Effector memory CD4-positive, alpha-beta T cell (primary cell): ENCODE measurements at regions not wholly inside any gene's neighbourhood (a gene's known extent, or its start where the extent isn't known, plus 50 kb on each side); places are given as distances from the start of the nearest gene placed in this dataset.

Source experiments
- DNase-seq, 3 donors: peaks; one replicate each; pipeline ENCODE4 v3.0.0-alpha.2; 2020
- H3K27ac ChIP-seq: 2 replicates; pipeline ENCODE4 v1.7.0; 2013; ENCODE audit warnings: mild to moderate bottlenecking, low read length, moderate library complexity; ENCODE audit not compliant: insufficient read depth, poor library complexity, severe bottlenecking
- H3K27me3 ChIP-seq: replicated peaks from 2 replicates; pipeline ENCODE4 v1.7.0; 2013; ENCODE audit warnings: mild to moderate bottlenecking, low read length; ENCODE audit not compliant: insufficient read depth, control insufficient read depth, poor library complexity, severe bottlenecking
- H3K36me3 ChIP-seq: 2 replicates; pipeline ENCODE4 v1.7.0; 2013; ENCODE audit warnings: mild to moderate bottlenecking, low read length, moderate library complexity; ENCODE audit not compliant: control insufficient read depth, insufficient read depth
- H3K4me1 ChIP-seq: 2 replicates; pipeline ENCODE4 v1.7.0; 2013; ENCODE audit warnings: low read length, mild to moderate bottlenecking; ENCODE audit not compliant: control insufficient read depth, insufficient read depth, poor library complexity, severe bottlenecking
- H3K4me3 ChIP-seq: 2 replicates; pipeline ENCODE4 v1.7.0; 2013; ENCODE audit warnings: low read length, low read depth, mild to moderate bottlenecking; ENCODE audit not compliant: insufficient read depth, poor library complexity, severe bottlenecking
- H3K9me3 ChIP-seq: 2 replicates; pipeline ENCODE4 v1.7.0; 2013; ENCODE audit warnings: mild to moderate bottlenecking, low read length, moderate library complexity; ENCODE audit not compliant: control insufficient read depth

DNA sequence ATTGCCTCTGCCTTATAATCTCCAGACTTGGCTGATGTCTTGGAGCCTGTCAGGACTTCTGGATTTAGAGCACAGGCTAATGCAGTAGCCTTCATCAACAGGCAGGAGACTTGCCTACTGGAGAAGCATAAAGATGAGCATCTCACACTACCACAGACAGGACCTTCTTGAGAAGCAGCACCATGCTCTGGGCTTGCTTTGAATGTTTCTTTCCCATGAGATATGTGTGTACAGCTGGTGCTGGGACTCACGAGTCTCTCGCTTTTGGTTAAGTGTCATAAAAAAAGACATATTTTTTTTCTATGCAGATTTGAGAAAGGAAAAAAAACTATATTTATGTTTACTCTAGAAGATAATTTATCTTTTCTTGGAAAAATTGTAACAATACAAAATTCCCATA is 671.3 kb downstream of the MRPL39 start:
- Histone ChIP-seq H3K36me3 (no peaks in the 10 kb centered on the region), H3K4me1 (no peaks in the 10 kb centered on the region), H3K4me3 (no peak overlapping the region), H3K27ac (no peak overlapping the region), H3K27me3 (no peaks in the 10 kb centered on the region), H3K9me3 (no peaks in the 10 kb centered on the region)
- DNase-seq = no peak

DNA sequence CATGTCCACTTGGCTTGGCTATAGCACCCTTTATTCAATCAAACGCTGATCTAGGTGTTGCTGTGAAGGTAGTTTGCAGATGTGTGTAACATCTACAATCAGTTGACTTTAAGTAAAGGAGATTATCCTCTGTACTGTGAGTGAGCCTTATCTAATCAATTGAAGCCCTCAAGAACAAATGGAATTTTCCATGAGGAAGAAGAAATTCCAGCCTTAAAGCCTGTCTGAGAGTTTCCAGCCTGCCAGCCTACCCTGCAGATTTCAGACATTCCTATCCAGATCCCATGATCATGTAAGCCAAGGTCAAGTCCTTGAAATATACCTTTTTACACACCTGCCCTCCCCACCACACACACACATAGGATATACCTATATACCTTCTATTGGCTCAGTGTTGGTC is 696.7 kb downstream of the MRPL39 start:
- Histone ChIP-seq H3K36me3 (no peaks in the 10 kb centered on the region), H3K27ac (no peak overlapping the region), H3K27me3 (no peaks in the 10 kb centered on the region), H3K4me3 (no peak overlapping the region), H3K9me3 (no peaks in the 10 kb centered on the region), H3K4me1 (no peaks in the 10 kb centered on the region)
- no peak for DNase-seq

DNA sequence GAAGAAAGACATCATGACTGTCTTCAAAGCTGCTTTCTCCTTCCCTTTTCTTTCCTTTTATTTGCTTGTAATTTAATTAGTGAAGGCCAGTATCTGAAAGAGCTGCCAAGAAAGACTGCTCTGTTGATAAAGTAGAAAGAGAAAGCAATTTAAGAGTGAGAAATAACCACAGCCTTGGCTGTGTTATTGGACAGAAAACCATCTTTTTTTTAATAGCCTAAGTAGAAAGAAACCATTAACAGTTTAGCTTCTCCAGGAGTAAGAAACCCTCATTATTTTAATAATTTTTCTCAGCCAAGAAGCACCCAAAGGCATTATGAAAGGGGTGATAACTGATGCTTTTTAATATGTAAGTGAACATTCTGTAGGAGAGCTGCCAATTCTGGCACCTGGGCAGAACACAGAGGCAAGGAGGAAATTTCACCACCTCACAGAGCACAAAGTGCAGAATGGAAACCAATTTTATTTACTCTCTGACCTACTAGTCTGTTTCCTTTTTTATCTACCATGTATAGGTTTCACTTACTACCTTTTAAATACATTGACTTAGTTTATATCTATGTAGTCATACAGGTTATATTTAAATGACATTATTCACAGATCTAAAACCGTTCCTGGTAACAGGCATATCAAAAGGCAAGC is 703.2 kb downstream of the MRPL39 start:
- Histone ChIP-seq H3K9me3 (no peaks in the 10 kb centered on the region), H3K4me3 (no peak overlapping the region), H3K27ac (no peak overlapping the region), H3K4me1 (no peaks in the 10 kb centered on the region), H3K36me3 (no peaks in the 10 kb centered on the region), H3K27me3 (no peaks in the 10 kb centered on the region)
- DNase-seq = no peak

DNA sequence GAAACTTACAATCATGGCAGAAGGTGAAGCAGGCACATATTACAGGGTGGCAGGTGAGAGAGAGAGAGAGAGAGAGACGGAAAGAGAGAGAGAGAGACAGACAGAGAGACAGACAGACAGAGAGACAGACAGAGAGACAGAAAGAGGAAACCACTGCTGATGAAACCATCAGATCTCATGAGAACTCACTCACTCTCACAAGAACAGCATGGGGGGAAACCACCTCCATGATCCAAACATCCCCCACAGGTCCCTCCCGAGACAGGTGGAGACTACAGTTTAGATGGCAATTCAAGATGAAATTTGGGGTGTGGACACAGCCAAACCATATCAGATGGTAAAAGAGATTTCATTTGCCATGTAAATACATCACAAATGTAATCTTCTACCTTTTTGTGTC is 708.1 kb downstream of the MRPL39 start:
- Histone ChIP-seq H3K9me3 (no peaks in the 10 kb centered on the region), H3K4me1 (no peaks in the 10 kb centered on the region)

DNA sequence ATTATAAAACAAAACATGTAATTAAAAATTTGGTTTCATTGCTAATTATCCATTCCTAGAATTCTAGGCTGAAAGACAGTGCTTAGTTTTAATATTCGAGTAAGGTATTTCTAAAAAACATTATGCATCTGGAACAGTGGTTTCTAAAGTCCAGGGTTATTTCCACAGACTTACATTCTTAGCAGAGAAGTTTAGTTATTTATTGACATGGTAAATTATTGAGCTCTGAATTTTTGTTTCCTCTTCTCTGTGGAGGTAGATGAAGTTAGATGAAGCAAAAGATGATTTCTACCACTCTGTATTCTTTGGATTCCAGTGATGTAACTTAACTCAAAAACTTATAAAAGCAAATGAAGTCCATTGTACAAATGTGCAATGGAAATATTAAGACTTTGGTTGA is 709.4 kb downstream of the MRPL39 start:
- Histone ChIP-seq H3K4me3 (no peak overlapping the region), H3K4me1 (no peaks in the 10 kb centered on the region), H3K27ac (no peak overlapping the region), H3K27me3 (no peaks in the 10 kb centered on the region), H3K36me3 (no peaks in the 10 kb centered on the region), H3K9me3 (no peaks in the 10 kb centered on the region)
- no peak for DNase-seq

More for the DNA sequence above, 708.1 kb downstream of the MRPL39 start:
- Histone ChIP-seq H3K27ac (no peak overlapping the region), H3K27me3 (no peaks in the 10 kb centered on the region), H3K36me3 (no peaks in the 10 kb centered on the region), H3K4me3 (no peak overlapping the region)
- DNase-seq = no peak

DNA sequence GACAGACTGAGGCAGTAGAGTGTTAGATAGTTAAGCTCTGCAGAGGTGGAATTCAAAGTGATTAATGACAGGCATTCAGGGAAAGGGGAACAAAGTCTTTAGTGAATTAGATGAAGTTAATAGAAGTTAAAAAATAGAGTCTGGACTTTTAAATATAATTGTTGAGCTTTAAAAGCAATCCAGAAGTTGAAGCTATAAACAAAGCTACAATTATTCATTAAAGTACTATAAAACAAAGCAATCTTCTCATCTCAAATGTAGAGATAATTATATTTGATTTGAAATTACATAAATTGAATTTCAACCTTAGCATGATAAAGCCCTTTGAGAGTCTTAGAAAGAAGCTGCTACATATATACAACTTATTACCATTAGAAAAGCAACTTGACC is 710.6 kb downstream of the MRPL39 start:
- Histone ChIP-seq H3K4me1 (no peaks in the 10 kb centered on the region), H3K9me3 (no peaks in the 10 kb centered on the region), H3K36me3 (no peaks in the 10 kb centered on the region), H3K4me3 (no peak overlapping the region), H3K27ac (no peak overlapping the region), H3K27me3 (no peaks in the 10 kb centered on the region)
- no peak for DNase-seq

DNA sequence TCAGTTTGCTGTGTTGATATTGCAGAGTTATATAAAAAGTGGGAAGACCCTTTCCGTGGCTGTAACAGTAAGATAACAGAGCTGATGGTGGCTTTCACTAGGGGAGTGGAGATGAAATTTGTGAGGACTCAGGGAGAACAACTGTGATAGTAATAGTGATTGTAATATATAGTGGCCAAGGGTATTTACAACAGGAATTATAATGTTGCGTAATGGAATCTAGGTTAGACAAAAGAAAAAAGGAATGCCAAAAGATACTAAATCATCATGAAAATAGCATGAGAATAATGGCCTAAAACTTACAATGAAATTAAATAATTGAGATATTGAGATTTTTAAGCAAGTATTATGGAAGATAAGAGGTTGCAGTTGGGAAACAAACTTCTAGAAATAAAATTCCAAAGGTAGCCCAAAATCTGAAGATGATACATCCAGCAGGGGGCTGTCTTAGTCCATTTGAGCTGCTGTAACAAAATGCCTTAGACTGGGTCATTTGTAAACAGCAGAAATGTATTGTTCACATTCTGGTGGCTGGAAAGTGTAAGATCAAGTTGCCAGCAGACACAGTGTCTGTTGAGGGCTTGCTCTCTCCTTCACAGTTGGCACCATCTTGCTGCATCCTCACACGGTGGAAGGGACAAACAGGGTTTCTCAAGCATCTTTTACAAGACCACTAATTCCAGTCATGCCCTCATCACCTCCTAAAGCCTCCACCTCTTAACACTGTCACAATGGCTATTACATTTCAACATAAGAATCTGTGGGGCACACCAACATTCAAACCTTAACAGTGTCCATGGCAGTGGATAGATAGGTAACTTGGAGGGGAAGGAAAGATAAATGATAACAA is 711.2 kb downstream of the MRPL39 start:
- H3K27ac ChIP-seq = no peak overlapping the region
- H3K27me3 ChIP-seq = no peaks in the 10 kb centered on the region
- no peaks in the 10 kb centered on the region for H3K9me3 ChIP-seq
- DNase-seq = no peak
- no peak overlapping the region for H3K4me3 ChIP-seq
- H3K4me1 ChIP-seq = no peaks in the 10 kb centered on the region
- H3K36me3 ChIP-seq = no peaks in the 10 kb centered on the region

DNA sequence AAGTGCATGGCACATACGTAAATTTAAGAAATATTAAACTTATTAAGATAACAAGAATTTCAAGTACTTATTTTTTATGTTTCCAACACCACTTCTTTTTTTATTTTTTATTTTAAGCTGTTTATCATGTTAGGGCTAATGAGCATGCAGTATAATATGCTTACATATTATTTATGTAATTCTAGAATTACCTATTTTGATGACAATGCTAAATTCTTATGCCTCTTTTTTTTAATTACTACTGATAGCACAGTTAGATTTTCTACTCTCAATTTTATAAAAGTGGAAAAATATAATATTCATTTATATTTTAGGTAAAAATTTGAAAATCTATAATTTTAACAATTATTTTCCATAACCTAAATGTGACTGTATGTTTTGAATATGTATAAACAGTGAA is 713.0 kb downstream of the MRPL39 start:
- no peaks in the 10 kb centered on the region for H3K36me3 ChIP-seq
- H3K27me3 ChIP-seq = no peaks in the 10 kb centered on the region
- no peaks in the 10 kb centered on the region for H3K4me1 ChIP-seq
- H3K4me3 ChIP-seq = no peak overlapping the region
- H3K9me3 ChIP-seq = no peaks in the 10 kb centered on the region
- DNase-seq = no peak
- no peak overlapping the region for H3K27ac ChIP-seq

DNA sequence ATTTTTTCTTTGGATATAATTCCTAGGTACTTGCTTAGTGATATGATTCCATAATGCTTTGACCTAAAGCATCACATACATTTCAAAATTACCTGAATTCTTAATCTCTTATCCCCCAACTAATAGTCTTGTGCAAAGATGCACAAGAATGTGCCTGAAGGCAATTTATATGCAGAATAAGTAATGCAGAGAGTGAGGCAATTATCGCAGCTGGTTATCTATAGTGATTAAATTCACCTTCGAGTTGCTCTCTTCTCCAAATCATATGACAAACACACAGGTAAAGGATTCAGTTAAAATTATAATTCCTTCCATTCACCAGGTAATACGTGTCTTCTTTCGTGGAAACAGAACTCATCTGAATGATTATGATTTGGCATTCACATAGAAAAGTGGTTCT is 717.3 kb downstream of the MRPL39 start:
- no peaks in the 10 kb centered on the region for H3K9me3 ChIP-seq
- H3K36me3 ChIP-seq = no peaks in the 10 kb centered on the region
- H3K27ac ChIP-seq = no peak overlapping the region
- no peaks in the 10 kb centered on the region for H3K4me1 ChIP-seq
- DNase-seq = no peak
- H3K4me3 ChIP-seq = no peak overlapping the region
- H3K27me3 ChIP-seq = no peaks in the 10 kb centered on the region

DNA sequence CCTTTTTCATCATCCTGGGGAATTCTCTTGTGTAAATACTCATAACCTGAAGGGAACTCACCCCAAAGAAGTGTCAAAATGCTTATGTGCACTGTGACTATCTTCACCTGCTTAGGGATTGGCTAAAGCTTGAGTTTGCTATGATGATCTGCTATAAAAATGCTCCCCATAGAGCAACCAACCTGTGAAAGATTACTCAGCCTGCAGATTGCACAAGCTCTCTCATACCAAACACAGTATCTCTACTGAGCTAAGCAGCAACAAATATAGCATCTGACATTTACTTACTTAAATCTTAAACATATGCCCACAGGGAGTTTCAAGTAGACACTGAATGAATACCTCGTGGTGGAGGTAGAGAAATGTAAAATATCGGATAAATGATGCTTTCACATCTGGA is 725.8 kb downstream of the MRPL39 start:
- no peaks in the 10 kb centered on the region for H3K4me1 ChIP-seq
- H3K9me3 ChIP-seq = no peaks in the 10 kb centered on the region
- DNase-seq = no peak
- H3K27me3 ChIP-seq = no peaks in the 10 kb centered on the region
- no peak overlapping the region for H3K4me3 ChIP-seq
- no peak overlapping the region for H3K27ac ChIP-seq
- H3K36me3 ChIP-seq = no peaks in the 10 kb centered on the region
